Activated CD8-positive, alpha-beta T cell treated with anti-CD3 and anti-CD28 coated beads for 36 hours (primary cell): ENCODE measurements at regions not wholly inside any gene's neighbourhood (a gene's known extent, or its start where the extent isn't known, plus 50 kb on each side); places are given as distances from the start of the nearest gene placed in this dataset.

Experiments
- ATAC-seq: fragments of 200-7000 bp; cut with Tn5 transposase; one replicate; pipeline ENCODE4 v1.10.0; 2021; ENCODE audit warnings: mild to moderate bottlenecking, moderate library complexity
- CTCF ChIA-PET: fragments of 350-600 bp; sonication (Branson Sonifier 250); formaldehyde crosslinking; loops from one replicate; lab custom pipeline; 2021; ENCODE audit warnings: antibody characterized with exemption; lab: Charles Lee
- POLR2A ChIA-PET: fragments of 350-600 bp; sonication (Branson Sonifier 250); formaldehyde crosslinking; loops from one replicate; lab custom pipeline; 2021; ENCODE audit warnings: antibody characterized with exemption; lab: Charles Lee
- DNase-seq: peaks from one replicate; pipeline ENCODE4 v3.0.0-alpha.2; 2020
- H3K27ac Mint-ChIP-seq: one replicate; pipeline ENCODE4 v1.8.0; 2021; ENCODE audit warnings: mild to moderate bottlenecking, mixed read lengths
- H3K27me3 Mint-ChIP-seq: one replicate; pipeline ENCODE4 v1.8.0; 2021; ENCODE audit warnings: mixed read lengths
- H3K36me3 Mint-ChIP-seq: one replicate; pipeline ENCODE4 v1.8.0; 2021; ENCODE audit warnings: low read depth, mixed read lengths
- H3K4me1 Mint-ChIP-seq: one replicate; pipeline ENCODE4 v1.8.0; 2021; ENCODE audit warnings: low read depth, mixed read lengths
- H3K4me3 Mint-ChIP-seq: one replicate; pipeline ENCODE4 v1.8.0; 2021; ENCODE audit warnings: mild to moderate bottlenecking, moderate library complexity, mixed read lengths
- H3K9me3 Mint-ChIP-seq: one replicate; pipeline ENCODE4 v1.8.0; 2021; ENCODE audit warnings: mixed read lengths
- intact Hi-C: fragments of 100-400 bp; cut with micrococcal nuclease; formaldehyde crosslinking; loops from one replicate; pipeline ENCODE4 v1.10.0; 2022
- TF ChIP-seq, protein P1 (sequence below): fragments of 200-600 bp; IDR thresholded peaks from one replicate; pipeline ENCODE4 v1.8.0; 2022; ENCODE audit warnings: antibody characterized with exemption, mild to moderate bottlenecking

DNA sequence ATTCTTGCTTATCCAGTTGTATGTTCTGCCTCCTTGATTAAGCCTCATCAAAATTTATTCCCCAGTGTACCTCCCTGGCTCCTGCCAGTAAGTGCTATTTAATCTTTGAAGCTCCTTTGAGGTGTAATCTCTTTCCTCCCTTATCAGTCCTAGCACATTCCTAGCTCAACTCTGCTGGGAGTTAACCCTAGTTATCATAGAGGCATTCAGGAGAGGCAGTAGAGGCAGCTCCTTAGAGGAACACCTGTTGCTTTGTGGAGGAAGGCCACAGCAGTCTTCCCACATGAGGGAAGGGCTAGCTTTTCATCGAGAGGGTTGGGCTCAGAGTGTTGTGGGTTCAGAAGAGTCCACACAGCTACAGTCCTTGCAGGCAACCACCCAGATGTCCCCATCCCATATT is 182.4 kb upstream of the ARID2 start:
- Mint-ChIP-seq H3K4me1 (peaks cover 4% of the 10 kb centered on the region), H3K4me3 (no peak overlapping the region), H3K9me3 (no peaks in the 10 kb centered on the region), H3K27me3 (peaks cover 6% of the 10 kb centered on the region), H3K27ac (no peak overlapping the region), H3K36me3 (no peaks in the 10 kb centered on the region)
- TF ChIP-seq, protein P1, sequence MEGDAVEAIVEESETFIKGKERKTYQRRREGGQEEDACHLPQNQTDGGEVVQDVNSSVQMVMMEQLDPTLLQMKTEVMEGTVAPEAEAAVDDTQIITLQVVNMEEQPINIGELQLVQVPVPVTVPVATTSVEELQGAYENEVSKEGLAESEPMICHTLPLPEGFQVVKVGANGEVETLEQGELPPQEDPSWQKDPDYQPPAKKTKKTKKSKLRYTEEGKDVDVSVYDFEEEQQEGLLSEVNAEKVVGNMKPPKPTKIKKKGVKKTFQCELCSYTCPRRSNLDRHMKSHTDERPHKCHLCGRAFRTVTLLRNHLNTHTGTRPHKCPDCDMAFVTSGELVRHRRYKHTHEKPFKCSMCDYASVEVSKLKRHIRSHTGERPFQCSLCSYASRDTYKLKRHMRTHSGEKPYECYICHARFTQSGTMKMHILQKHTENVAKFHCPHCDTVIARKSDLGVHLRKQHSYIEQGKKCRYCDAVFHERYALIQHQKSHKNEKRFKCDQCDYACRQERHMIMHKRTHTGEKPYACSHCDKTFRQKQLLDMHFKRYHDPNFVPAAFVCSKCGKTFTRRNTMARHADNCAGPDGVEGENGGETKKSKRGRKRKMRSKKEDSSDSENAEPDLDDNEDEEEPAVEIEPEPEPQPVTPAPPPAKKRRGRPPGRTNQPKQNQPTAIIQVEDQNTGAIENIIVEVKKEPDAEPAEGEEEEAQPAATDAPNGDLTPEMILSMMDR: no peak
- ATAC-seq (no peak), DNase-seq (no peak)
- POLR2A ChIA-PET: no interaction called here
- CTCF ChIA-PET: interaction anchor here (1.2 to 8.6 kb wide), 4 partner anchors 13 to 178 kb away, joined by 3 to 119 read pairs (median 4); partner anchors contain the start of gene ARID2
- intact Hi-C loops: loop anchor here (5.0 kb wide), 1 partner anchor 200 kb away; no protein-coding TSS in a partner anchor

DNA sequence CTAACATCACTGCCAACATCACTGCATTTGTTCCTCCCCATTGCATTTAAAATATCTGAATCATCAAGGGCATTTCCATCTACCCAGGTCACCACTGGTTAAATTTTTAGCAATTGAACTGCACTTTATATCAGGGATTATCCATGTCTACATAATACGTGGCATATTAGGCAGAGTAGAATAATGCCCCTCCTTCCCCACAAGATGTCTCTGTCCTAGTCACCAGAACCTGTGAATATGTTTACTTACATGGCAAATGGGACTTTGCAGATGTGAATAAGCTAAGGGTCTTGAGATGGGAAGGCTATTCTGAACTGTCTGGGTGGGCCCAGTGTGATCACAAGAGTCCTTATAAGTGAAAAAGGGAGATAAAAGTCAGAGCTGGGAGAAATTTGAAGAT is 181.7 kb upstream of the ARID2 start:
- H3K36me3 Mint-ChIP-seq: no peaks in the 10 kb centered on the region

DNA sequence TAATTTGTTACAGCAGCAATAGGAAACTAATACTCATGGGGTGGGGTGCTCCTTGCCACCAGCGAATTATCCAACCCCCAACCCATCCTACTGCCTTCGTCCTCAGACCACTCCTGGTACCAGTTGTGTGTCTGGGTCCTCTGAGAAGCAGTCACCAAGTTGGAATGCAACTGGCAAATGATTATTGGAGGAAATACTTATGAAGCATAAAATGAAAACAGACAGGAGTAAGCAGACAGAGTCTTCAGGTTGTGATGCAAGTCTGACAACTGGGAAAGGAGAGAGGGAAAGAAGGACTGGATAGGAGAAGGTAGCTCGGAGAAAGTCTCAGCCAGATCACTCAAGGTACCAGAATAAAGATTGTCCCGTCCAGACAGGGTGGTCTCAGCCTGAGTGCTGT is 181.1 kb upstream of the ARID2 start:
- no peak overlapping the region for H3K27ac Mint-ChIP-seq
- POLR2A ChIA-PET: no interaction called here
- H3K27me3 Mint-ChIP-seq: peaks cover 3% of the 10 kb centered on the region
- DNase-seq (no peak), ATAC-seq (no peak)
- CTCF ChIA-PET: interaction anchor here (8.6 kb wide), 1 partner anchor 177 kb away, joined by 119 read pairs; the partner anchor contains the start of gene ARID2
- no peaks in the 10 kb centered on the region for H3K36me3 Mint-ChIP-seq
- TF ChIP-seq, protein P1: no peak
- intact Hi-C loops: loop anchor here (5.0 kb wide), 1 partner anchor 199 kb away; no protein-coding TSS in a partner anchor
- H3K4me1 Mint-ChIP-seq: peaks cover 4% of the 10 kb centered on the region
- H3K4me3 Mint-ChIP-seq: no peak overlapping the region
- no peaks in the 10 kb centered on the region for H3K9me3 Mint-ChIP-seq

More for the DNA sequence above, 181.7 kb upstream of the ARID2 start:
- Mint-ChIP-seq H3K4me3 (no peak overlapping the region), H3K4me1 (peaks cover 4% of the 10 kb centered on the region), H3K27me3 (peaks cover 5% of the 10 kb centered on the region), H3K9me3 (no peaks in the 10 kb centered on the region), H3K27ac (no peak overlapping the region)
- ATAC-seq (no peak), DNase-seq (no peak)
- POLR2A ChIA-PET: no interaction called here
- TF ChIP-seq, protein P1: no peak
- intact Hi-C loops: loop anchor here (5.0 kb wide), 1 partner anchor 199 kb away; no protein-coding TSS in a partner anchor
- CTCF ChIA-PET: interaction anchor here (1.4 to 8.6 kb wide), 3 partner anchors 13 to 178 kb away, joined by 4 to 119 read pairs (median 5); partner anchors contain the start of gene ARID2

DNA sequence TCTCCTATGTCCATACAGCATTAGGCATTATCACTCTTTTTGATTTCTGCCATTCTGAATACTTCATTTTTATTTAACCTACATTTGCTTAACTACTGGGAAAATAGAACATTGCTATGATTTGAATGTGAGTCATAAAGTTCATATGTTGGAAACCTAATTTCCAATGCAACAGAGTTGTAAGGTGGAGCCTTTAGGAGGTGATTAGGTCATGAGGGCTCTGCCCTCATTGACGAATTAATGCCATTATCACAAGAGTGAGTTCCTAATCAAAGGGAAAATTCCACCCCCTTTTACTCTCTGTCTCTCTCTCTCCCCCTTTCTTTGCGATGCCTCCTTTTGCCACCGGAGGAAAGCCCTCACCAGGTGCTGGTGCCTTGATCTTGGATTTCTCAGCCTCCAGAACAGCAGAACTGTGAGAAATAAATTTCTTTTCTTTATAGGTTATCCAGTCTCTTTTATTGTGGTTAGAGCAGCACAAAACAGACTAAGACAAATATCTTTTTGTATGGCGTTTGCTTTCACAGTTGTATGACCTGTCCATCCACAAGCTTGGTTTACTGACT is 180.1 kb upstream of the ARID2 start:
- ATAC-seq (no peak), DNase-seq (no peak)
- ChIA-PET POLR2A (interaction anchor here (0.6 kb wide), 1 partner anchor 25 kb away, joined by 3 read pairs; no protein-coding TSS in a partner anchor), CTCF (interaction anchor here (8.6 kb wide), 1 partner anchor 176 kb away, joined by 119 read pairs; the partner anchor contains the start of gene ARID2)
- TF ChIP-seq, protein P1: no peak
- Mint-ChIP-seq H3K27ac (no peak overlapping the region), H3K36me3 (no peaks in the 10 kb centered on the region), H3K27me3 (peaks cover 1% of the 10 kb centered on the region), H3K4me1 (no peaks in the 10 kb centered on the region), H3K4me3 (no peak overlapping the region), H3K9me3 (no peaks in the 10 kb centered on the region)
- intact Hi-C loops: loop anchor here (5.0 kb wide), 1 partner anchor 198 kb away; no protein-coding TSS in a partner anchor

DNA sequence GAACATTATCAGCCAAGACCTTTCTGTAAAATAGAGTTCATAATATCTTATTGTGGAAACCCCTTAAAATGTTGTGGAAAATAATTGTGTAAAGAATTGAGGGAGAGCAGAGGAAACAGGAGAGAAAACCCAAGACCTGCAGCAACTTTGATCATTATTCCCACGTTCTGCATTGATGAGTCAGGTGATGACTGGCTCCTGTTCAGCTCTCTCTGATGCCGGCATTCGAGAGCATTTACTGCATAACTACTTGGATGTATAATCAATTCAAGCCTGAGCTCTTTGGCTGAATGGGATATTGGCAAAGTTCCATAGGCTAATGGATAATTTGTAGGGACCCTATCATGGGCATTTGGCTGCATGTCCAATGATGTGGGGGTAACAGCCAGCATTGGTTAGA is 176.3 kb upstream of the ARID2 start:
- H3K4me3 Mint-ChIP-seq: no peak overlapping the region

More for the DNA sequence above, 176.3 kb upstream of the ARID2 start:
- Mint-ChIP-seq H3K27ac (no peak overlapping the region), H3K27me3 (peaks cover 1% of the 10 kb centered on the region), H3K9me3 (peaks cover under 1% of the 10 kb centered on the region), H3K36me3 (no peaks in the 10 kb centered on the region), H3K4me1 (no peaks in the 10 kb centered on the region)
- POLR2A ChIA-PET: no interaction called here
- TF ChIP-seq, protein P1: no peak
- CTCF ChIA-PET: interaction anchor here (0.9 kb wide), 1 partner anchor 9 kb away, joined by 3 read pairs; no protein-coding TSS in a partner anchor
- ATAC-seq: no peak
- intact Hi-C loops: no loop called here
- DNase-seq: no peak
